ENCODE measurements at regions not wholly inside any gene's neighbourhood (a gene's known extent, or its start where the extent isn't known, plus 50 kb on each side); places are given as distances from the start of the nearest gene placed in this dataset.
A peak's percentile ranks its signal among the peaks of the same experiment; 100 is the strongest.

DNA sequence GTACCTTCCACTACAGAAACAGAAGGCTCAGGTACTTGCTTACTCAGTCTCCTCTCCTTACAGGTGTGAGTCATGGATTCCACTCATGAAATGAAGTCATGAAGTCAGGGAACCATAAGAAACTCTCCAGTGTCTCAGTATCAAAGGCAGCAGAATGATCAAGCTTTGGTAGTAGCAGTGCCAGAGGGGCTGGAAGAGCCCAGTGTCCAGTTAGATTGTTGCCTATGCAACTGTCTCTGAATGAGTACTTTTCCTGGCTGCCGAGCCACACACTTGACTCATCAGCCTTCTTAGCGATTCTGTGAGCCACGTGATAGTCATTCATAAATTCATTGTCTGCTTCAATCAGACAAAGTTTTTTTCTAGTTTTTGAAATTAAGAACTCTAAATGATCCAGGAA is 52.2 kb upstream of the DTNBP1 start:
- H3K4me3 ChIP-seq (ENCODE audit: low read length) = no peak overlapping the region
- peaks cover 8% of the 10 kb centered on the region for H3K9me3 ChIP-seq (ENCODE audit: control insufficient read depth, low read depth, low read length)
- H3K4me1 ChIP-seq (ENCODE audit: control insufficient read depth, insufficient read depth, low read length) = no peaks in the 10 kb centered on the region
- H3K27ac ChIP-seq (ENCODE audit: low read length) = no peak overlapping the region
- WGBS (ENCODE audit: insufficient coverage, low lambda C conversion rate) = no CpG with 5 or more reads among the region's 3 CpGs
- H3K36me3 ChIP-seq (ENCODE audit: control insufficient read depth, insufficient read depth, low read length) = no peaks in the 10 kb centered on the region
- no peaks in the 10 kb centered on the region for H3K27me3 ChIP-seq (ENCODE audit: control insufficient read depth, insufficient read depth, low read length)
- no peak for DNase-seq

DNA sequence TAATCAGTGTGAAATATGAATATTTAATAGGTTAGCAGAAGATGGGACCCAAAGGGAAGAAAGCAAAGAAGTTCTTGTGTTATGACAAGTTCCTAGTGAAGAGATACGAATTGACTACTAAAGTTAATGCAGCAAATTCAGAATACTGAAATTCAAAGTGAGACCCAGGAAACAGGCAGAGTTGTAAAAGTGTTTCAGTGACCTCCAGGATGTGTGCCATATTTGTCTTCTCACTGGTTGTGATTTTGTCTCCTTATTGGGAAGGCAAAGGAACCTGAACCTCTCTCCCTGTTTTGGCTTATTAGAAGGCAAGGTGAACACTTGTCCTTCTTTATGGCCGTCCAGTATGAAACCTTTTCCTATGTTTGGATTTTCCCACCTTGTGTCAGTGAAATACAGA is 51.8 kb upstream of the DTNBP1 start:
- Histone ChIP-seq H3K4me1 (ENCODE audit: control insufficient read depth, insufficient read depth, low read length) (no peaks in the 10 kb centered on the region), H3K9me3 (ENCODE audit: control insufficient read depth, low read depth, low read length) (peaks cover 4% of the 10 kb centered on the region), H3K27me3 (ENCODE audit: control insufficient read depth, insufficient read depth, low read length) (no peaks in the 10 kb centered on the region), H3K4me3 (ENCODE audit: low read length) (no peak overlapping the region), H3K27ac (ENCODE audit: low read length) (no peak overlapping the region), H3K36me3 (ENCODE audit: control insufficient read depth, insufficient read depth, low read length) (no peaks in the 10 kb centered on the region)
- WGBS (ENCODE audit: insufficient coverage, low lambda C conversion rate) = 80% methylated on average over 1 of the region's 2 CpGs
- no peak for DNase-seq

DNA sequence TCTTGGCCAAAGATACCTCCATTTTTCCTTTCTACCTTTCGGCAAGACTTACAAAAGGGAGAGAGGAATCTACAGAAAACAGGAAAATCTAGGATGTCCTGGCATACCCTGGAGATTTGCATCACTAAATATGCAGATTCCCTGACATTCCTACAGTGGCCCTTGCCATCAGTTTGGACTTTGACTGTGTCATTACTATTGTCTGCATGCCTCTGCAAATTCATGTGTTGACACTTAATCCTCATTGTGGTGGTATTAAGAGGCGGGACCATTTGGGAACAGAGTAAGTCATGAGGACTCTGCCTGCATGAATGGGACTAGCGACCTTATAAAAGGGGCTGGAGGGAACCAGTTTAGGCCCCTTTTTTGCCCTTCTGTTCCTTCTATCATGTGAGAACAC is 50.5 kb upstream of the DTNBP1 start:
- H3K36me3 ChIP-seq (ENCODE audit: control insufficient read depth, insufficient read depth, low read length) = no peaks in the 10 kb centered on the region
- no peak for DNase-seq
- no peaks in the 10 kb centered on the region for H3K4me1 ChIP-seq (ENCODE audit: control insufficient read depth, insufficient read depth, low read length)
- no peak overlapping the region for H3K4me3 ChIP-seq (ENCODE audit: low read length)
- no peak overlapping the region for H3K27ac ChIP-seq (ENCODE audit: low read length)
- H3K9me3 ChIP-seq (ENCODE audit: control insufficient read depth, low read depth, low read length) = peaks cover 4% of the 10 kb centered on the region
- 100% methylated on average over 1 of the region's 3 CpGs for WGBS (ENCODE audit: insufficient coverage, low lambda C conversion rate)
- H3K27me3 ChIP-seq (ENCODE audit: control insufficient read depth, insufficient read depth, low read length) = no peaks in the 10 kb centered on the region

DNA sequence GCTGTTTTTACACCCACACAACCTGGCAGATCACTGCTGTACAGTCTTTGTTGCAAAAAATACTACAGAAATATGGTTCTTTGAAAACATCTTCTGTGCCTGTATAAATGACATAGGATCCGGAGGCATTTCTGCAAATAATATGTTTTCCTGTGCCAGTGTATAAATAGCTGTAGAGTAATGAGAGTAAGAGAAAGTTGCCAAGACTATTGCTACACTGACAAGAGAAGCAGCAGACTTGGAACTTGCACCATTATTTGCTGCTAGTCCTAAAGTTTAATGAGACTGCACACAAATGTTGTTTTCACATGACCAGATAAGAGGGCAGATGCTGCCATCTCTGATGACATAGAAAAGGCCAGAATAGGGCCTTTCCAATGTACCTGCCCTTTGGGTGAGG is 50.0 kb upstream of the DTNBP1 start:
- H3K4me1 ChIP-seq (ENCODE audit: control insufficient read depth, insufficient read depth, low read length) = no peaks in the 10 kb centered on the region
- H3K27me3 ChIP-seq (ENCODE audit: control insufficient read depth, insufficient read depth, low read length) = no peaks in the 10 kb centered on the region
- H3K4me3 ChIP-seq (ENCODE audit: low read length) = no peak overlapping the region
- DNase-seq = peak; percentile 13 to 32
- no peak overlapping the region for H3K27ac ChIP-seq (ENCODE audit: low read length)
- H3K36me3 ChIP-seq (ENCODE audit: control insufficient read depth, insufficient read depth, low read length) = no peaks in the 10 kb centered on the region
- H3K9me3 ChIP-seq (ENCODE audit: control insufficient read depth, low read depth, low read length) = peaks cover 4% of the 10 kb centered on the region
- WGBS (ENCODE audit: insufficient coverage, low lambda C conversion rate) = 60% methylated on average over 1 of the region's 1 CpG

Data from large intestine (tissue), 3 donors.